ENCODE measurements at regions not wholly inside any gene's neighbourhood (a gene's known extent, or its start where the extent isn't known, plus 50 kb on each side); places are given as distances from the start of the nearest gene placed in this dataset.
A peak's percentile ranks its signal among the peaks of the same experiment; 100 is the strongest.
"Not testable (repeated sequence)": the region's sequence is repeated elsewhere in the genome, so short reads cannot be mapped to it uniquely, and the experiment has no call there.

DNA sequence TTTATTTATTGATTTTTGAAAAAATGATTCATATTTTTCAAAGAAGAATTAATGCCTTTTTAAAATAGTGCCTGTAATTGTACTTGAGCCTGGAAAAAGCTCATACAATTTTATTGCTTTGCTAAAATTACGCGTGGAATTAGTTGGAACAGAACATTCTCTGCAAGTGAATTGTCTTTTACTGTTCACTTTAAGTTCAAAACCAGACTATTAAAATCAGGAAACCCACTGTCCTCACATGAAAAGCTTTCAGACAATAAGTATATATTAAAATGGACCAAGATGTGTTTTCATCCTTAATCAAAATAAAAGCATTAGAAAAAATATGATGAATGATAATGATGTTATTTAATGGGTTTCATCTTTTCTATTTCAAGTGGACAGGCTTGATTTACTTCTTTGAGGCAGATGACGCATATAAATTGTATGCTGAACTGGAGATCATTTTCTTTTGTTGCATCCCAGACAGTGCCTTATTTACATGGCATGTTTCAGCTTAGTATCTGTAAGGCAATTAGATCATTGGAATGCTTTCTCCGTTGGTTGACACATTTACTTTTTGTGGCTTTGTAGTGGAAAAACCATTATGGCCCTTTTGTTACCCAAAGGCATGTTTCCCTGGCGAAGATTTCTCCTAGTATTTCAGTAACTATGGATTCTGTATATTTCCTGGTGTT lies 299.0 kb upstream of the MAGEC2 start:
- Histone ChIP-seq H3K36me3 (ENCODE audit: control insufficient read depth, insufficient read depth, low read length) (no peaks in the 10 kb centered on the region), H3K4me1 (ENCODE audit: control insufficient read depth, insufficient read depth, low read length) (no peaks in the 10 kb centered on the region), H3K4me3 (ENCODE audit: low read length) (no peak overlapping the region), H3K27me3 (ENCODE audit: control insufficient read depth, insufficient read depth, low read length) (no peaks in the 10 kb centered on the region), H3K27ac (ENCODE audit: low read length) (no peak overlapping the region), H3K9me3 (replicated peaks; ENCODE audit: control insufficient read depth, low read depth, low read length) (no peaks in the 10 kb centered on the region)
- DNase-seq: no peak
- WGBS (ENCODE audit: insufficient coverage): no CpG with 5 or more reads among the region's 5 CpGs

DNA sequence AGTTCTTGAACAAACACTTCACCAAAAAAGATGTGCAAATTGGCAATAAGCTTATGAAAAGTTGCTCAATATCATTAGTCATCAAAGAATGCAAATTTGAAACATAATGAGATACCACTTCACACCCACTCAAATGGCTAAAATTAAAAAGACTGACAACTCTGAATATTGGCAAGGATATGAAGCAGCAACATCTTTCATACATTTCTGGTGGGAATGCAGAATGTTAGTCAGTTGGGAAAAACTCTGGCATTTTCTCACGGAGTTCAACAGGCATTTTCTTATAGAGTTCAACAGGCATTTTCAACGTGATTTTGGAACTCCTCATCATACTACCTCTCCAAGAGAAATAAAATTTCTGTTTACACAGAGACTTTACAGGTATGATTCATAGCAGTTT lies 297.4 kb upstream of the MAGEC2 start:
- no peak overlapping the region for H3K27ac ChIP-seq (ENCODE audit: low read length)
- no peaks in the 10 kb centered on the region for H3K9me3 ChIP-seq (replicated peaks; ENCODE audit: control insufficient read depth, low read depth, low read length)
- H3K36me3 ChIP-seq (ENCODE audit: control insufficient read depth, insufficient read depth, low read length): no peaks in the 10 kb centered on the region
- no CpG with 5 or more reads among the region's 2 CpGs for WGBS (ENCODE audit: insufficient coverage)
- no peaks in the 10 kb centered on the region for H3K27me3 ChIP-seq (ENCODE audit: control insufficient read depth, insufficient read depth, low read length)
- no peaks in the 10 kb centered on the region for H3K4me1 ChIP-seq (ENCODE audit: control insufficient read depth, insufficient read depth, low read length)
- H3K4me3 ChIP-seq (ENCODE audit: low read length): no peak overlapping the region
- no peak for DNase-seq

DNA sequence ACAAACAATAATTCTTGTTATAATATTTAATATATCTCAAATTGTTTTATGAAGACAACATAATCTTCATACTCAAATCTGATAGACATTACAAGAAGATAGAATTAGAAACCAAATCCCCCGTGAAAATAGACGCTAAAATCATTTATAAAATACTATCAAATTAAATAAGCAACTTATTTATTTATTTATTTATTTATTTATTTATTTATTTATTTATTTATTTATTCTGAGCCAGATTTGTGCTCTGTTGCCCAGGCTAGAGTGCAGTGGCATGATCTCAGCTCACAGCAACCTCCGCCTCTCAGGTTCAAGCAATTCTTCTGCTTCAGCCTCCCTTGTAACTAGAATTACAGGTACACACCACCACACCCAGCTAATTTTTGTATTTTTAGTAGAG lies 294.9 kb upstream of the MAGEC2 start:
- no peaks in the 10 kb centered on the region for H3K36me3 ChIP-seq (ENCODE audit: control insufficient read depth, insufficient read depth, low read length)
- H3K27me3 ChIP-seq (ENCODE audit: control insufficient read depth, insufficient read depth, low read length): no peaks in the 10 kb centered on the region
- DNase-seq: no peak
- no peaks in the 10 kb centered on the region for H3K9me3 ChIP-seq (replicated peaks; ENCODE audit: control insufficient read depth, low read depth, low read length)
- no CpG with 5 or more reads among the region's 3 CpGs for WGBS (ENCODE audit: insufficient coverage)
- no peak overlapping the region for H3K27ac ChIP-seq (ENCODE audit: low read length)
- no peaks in the 10 kb centered on the region for H3K4me1 ChIP-seq (ENCODE audit: control insufficient read depth, insufficient read depth, low read length)
- H3K4me3 ChIP-seq (ENCODE audit: low read length): no peak overlapping the region

DNA sequence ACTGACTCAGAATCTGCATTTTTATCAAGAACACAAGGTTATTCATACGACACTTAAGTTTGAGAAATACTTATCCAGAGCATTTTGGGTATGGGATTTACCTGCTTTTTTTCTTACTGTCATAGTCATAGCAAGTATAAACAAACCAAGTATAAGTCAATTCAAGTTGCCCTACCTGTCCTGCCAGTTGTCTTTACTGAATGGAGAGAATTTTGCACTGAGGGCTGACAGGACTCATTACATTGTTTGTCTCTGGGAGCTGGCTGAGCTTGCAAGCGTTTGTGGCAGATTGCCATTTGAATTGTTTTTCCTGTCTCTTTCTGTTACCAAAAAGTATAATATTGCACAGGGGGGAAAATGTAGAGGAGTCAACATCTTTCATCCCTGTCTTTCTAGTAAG lies 278.9 kb upstream of the MAGEC2 start:
- H3K4me3 ChIP-seq (ENCODE audit: low read length): no peak overlapping the region
- no peaks in the 10 kb centered on the region for H3K4me1 ChIP-seq (ENCODE audit: control insufficient read depth, insufficient read depth, low read length)
- no peaks in the 10 kb centered on the region for H3K9me3 ChIP-seq (replicated peaks; ENCODE audit: control insufficient read depth, low read depth, low read length)
- no peaks in the 10 kb centered on the region for H3K27me3 ChIP-seq (ENCODE audit: control insufficient read depth, insufficient read depth, low read length)
- H3K36me3 ChIP-seq (ENCODE audit: control insufficient read depth, insufficient read depth, low read length): no peaks in the 10 kb centered on the region
- no peak for DNase-seq
- no CpG with 5 or more reads among the region's 2 CpGs for WGBS (ENCODE audit: insufficient coverage)
- no peak overlapping the region for H3K27ac ChIP-seq (ENCODE audit: low read length)

DNA sequence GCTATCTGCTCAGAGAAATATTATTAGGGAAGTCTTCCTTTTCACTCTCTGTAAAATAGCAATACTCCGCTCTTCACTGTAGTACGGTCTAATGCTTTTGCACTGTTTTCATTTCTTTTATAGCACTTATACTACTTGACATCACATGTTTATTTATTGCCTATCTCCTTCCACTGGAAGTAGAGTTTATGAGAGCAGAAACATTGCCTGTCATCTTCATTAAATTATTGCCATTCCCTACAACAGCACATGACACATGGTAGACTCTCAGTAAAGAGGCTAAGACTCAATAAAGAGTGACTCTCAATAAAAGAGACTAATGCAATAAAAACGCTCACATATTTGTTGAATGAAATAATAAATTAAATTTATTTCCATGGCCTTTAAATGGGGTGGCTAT lies 241.3 kb upstream of the MAGEC2 start:
- H3K9me3 ChIP-seq (replicated peaks; ENCODE audit: control insufficient read depth, low read depth, low read length): no peaks in the 10 kb centered on the region
- no peaks in the 10 kb centered on the region for H3K36me3 ChIP-seq (ENCODE audit: control insufficient read depth, insufficient read depth, low read length)
- no peaks in the 10 kb centered on the region for H3K4me1 ChIP-seq (ENCODE audit: control insufficient read depth, insufficient read depth, low read length)
- no peak for DNase-seq
- H3K27me3 ChIP-seq (ENCODE audit: control insufficient read depth, insufficient read depth, low read length): no peaks in the 10 kb centered on the region
- no peak overlapping the region for H3K27ac ChIP-seq (ENCODE audit: low read length)
- H3K4me3 ChIP-seq (ENCODE audit: low read length): no peak overlapping the region
- WGBS (ENCODE audit: insufficient coverage): no CpG with 5 or more reads among the region's 3 CpGs

DNA sequence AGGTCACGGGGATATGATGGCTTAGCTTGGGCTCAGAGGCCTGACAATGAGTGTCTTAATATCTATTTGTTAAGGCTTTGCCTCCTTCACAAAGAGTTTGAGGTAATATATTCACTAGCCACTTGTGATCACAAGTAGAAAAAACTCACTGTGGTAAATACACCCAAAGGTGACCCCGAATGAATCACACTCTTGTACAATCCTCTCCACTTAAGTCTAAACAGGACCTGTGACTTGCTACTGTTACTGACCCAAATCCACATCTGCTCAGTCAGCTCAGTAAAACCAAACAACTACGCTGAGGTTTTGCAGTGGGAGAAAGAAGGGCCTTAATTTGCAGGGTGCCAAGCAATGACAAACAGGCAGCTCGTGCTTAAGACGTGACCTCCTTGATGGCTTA lies 223.8 kb upstream of the MAGEC2 start:
- Histone ChIP-seq H3K4me3 (ENCODE audit: low read length) (no peak overlapping the region), H3K27ac (ENCODE audit: low read length) (no peak overlapping the region), H3K27me3 (ENCODE audit: control insufficient read depth, insufficient read depth, low read length) (no peaks in the 10 kb centered on the region), H3K36me3 (ENCODE audit: control insufficient read depth, insufficient read depth, low read length) (no peaks in the 10 kb centered on the region), H3K4me1 (ENCODE audit: control insufficient read depth, insufficient read depth, low read length) (no peaks in the 10 kb centered on the region), H3K9me3 (replicated peaks; ENCODE audit: control insufficient read depth, low read depth, low read length) (no peaks in the 10 kb centered on the region)
- no peak for DNase-seq
- WGBS (ENCODE audit: insufficient coverage): 84% methylated on average over 2 of the region's 5 CpGs

DNA sequence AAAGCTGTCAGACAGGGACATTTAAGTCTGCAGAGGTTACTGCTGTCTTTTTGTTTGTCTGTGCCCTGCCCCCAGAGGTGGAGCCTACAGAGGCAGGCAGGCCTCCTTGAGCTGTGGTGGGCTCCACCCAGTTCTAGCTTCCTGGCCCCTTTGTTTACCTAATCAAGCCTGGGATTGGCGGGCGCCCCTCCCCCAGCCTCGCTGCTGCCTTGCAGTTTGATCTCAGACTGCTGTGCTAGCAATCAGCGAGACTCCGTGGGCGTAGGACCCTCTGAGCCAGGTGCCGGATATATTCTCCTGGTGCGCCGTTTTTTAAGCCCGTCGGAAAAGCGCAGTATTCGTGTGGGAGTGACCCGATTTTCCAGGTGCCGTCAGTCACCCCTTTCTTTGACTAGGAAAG lies 185.9 kb upstream of the MAGEC2 start:
- not testable (repeated sequence) for H3K36me3 ChIP-seq (ENCODE audit: control insufficient read depth, insufficient read depth, low read length); H3K4me1 ChIP-seq (ENCODE audit: control insufficient read depth, insufficient read depth, low read length)
- WGBS (ENCODE audit: insufficient coverage): 70% methylated on average over 11 of the region's 15 CpGs

DNA sequence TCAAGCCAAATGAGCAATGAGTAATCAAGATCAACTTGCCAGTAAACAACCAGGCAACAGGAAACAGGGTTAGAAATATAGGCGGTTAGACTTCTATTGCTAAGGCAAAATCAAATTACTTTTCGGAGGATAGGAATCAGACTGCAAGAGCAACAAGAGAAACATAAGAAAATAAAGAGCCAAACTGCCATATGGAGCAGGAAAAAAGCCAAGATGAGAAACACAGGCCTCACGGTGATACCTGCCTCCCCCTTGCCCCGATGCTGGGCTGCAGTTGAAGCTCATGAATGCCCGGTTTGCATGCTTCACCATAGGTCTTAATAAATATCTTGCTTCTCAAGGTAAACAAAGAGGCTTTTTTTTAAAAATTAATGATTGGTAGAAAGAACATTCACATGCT lies 158.4 kb upstream of the MAGEC2 start:
- Histone ChIP-seq H3K9me3 (replicated peaks; ENCODE audit: control insufficient read depth, low read depth, low read length) (no peaks in the 10 kb centered on the region), H3K27ac (ENCODE audit: low read length) (no peak overlapping the region), H3K4me3 (ENCODE audit: low read length) (no peak overlapping the region), H3K36me3 (ENCODE audit: control insufficient read depth, insufficient read depth, low read length) (no peaks in the 10 kb centered on the region), H3K27me3 (ENCODE audit: control insufficient read depth, insufficient read depth, low read length) (no peaks in the 10 kb centered on the region), H3K4me1 (ENCODE audit: control insufficient read depth, insufficient read depth, low read length) (no peaks in the 10 kb centered on the region)
- DNase-seq: no peak
- 62% methylated on average over 2 of the region's 5 CpGs for WGBS (ENCODE audit: insufficient coverage)

More for the DNA sequence above, 185.9 kb upstream of the MAGEC2 start:
- DNase-seq; H3K9me3 ChIP-seq (replicated peaks; ENCODE audit: control insufficient read depth, low read depth, low read length); H3K27ac ChIP-seq (ENCODE audit: low read length); H3K27me3 ChIP-seq (ENCODE audit: control insufficient read depth, insufficient read depth, low read length); H3K4me3 ChIP-seq (ENCODE audit: low read length): not testable (repeated sequence)

DNA sequence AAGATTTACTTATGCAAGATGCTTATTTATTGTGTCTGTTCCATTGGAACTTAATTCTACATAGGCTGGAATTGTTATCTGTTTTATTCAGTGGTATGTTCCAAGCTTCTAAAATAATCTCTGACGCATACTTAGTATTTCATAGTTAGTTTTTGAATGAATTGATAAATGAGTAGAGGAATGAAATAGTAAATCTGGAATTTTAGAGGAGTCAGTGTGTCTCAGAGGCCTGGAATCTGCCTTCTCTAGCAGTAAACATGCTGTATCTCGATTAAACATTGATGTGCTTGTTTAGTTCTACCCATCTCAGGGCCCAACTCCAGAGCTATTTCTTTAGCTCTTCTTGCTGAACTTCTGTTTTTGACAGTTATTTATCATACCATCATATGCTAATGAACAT lies 154.2 kb upstream of the MAGEC2 start:
- no peaks in the 10 kb centered on the region for H3K9me3 ChIP-seq (replicated peaks; ENCODE audit: control insufficient read depth, low read depth, low read length)
- no peaks in the 10 kb centered on the region for H3K4me1 ChIP-seq (ENCODE audit: control insufficient read depth, insufficient read depth, low read length)
- DNase-seq: no peak
- H3K27ac ChIP-seq (ENCODE audit: low read length): no peak overlapping the region
- H3K36me3 ChIP-seq (ENCODE audit: control insufficient read depth, insufficient read depth, low read length): no peaks in the 10 kb centered on the region
- H3K27me3 ChIP-seq (ENCODE audit: control insufficient read depth, insufficient read depth, low read length): no peaks in the 10 kb centered on the region
- H3K4me3 ChIP-seq (ENCODE audit: low read length): no peak overlapping the region
- WGBS (ENCODE audit: insufficient coverage): no CpG with 5 or more reads among the region's 2 CpGs

DNA sequence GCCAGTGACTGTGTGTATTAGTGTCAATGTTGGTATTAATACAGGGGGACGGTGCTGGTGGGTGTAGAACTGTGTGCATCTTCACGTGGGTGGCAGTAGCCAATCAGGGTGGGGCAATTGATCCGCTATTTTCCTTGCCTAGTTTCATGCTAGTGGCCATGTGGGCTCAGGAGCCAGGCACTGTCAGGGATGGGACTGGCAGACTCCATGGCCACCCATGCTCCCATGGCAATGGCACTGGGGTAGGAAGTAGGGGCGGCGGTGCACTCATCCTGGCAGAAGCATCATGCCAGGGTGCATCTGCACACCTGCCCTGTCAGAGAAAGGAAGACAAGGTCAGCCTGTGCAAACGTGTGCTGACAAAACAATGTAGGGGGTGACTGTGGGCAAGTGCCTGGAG lies 122.1 kb upstream of the MAGEC2 start:
- H3K27ac ChIP-seq (ENCODE audit: low read length): no peak overlapping the region
- no peak overlapping the region for H3K4me3 ChIP-seq (ENCODE audit: low read length)
- 72% methylated on average over 6 of the region's 6 CpGs for WGBS (ENCODE audit: insufficient coverage)
- H3K9me3 ChIP-seq (replicated peaks; ENCODE audit: control insufficient read depth, low read depth, low read length): no peaks in the 10 kb centered on the region
- H3K36me3 ChIP-seq (ENCODE audit: control insufficient read depth, insufficient read depth, low read length): no peaks in the 10 kb centered on the region
- H3K27me3 ChIP-seq (ENCODE audit: control insufficient read depth, insufficient read depth, low read length): peaks cover 2% of the 10 kb centered on the region
- no peaks in the 10 kb centered on the region for H3K4me1 ChIP-seq (ENCODE audit: control insufficient read depth, insufficient read depth, low read length)
- DNase-seq: no peak

DNA sequence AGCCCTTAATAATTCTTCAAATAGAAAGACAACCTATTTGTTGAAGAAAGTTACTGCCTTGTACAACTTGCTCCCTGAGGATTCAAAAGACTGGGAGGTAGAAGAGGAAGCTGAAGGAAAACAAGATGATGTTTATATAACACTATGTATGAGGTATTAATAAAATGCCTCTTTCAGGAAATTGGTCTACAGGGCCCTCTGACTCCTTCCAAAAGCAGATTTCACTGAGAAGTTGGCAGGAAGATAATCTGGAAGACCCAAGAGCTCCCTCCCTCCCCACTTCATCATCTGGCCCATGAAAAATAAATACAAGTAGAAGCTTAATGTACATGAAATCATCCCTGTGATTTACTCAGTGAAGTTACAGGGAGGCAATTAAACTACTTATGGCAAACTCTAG lies 107.5 kb upstream of the MAGEC2 start:
- H3K4me1 ChIP-seq (ENCODE audit: control insufficient read depth, insufficient read depth, low read length): no peaks in the 10 kb centered on the region
- peak; percentile 88 for DNase-seq
- peak overlapping the region; percentile 22 for H3K27ac ChIP-seq (ENCODE audit: low read length)
- no peak overlapping the region for H3K4me3 ChIP-seq (ENCODE audit: low read length)
- H3K27me3 ChIP-seq (ENCODE audit: control insufficient read depth, insufficient read depth, low read length): no peaks in the 10 kb centered on the region
- H3K9me3 ChIP-seq (replicated peaks; ENCODE audit: control insufficient read depth, low read depth, low read length): no peaks in the 10 kb centered on the region
- no peaks in the 10 kb centered on the region for H3K36me3 ChIP-seq (ENCODE audit: control insufficient read depth, insufficient read depth, low read length)
